ENCODE measurements at regions not wholly inside any gene's neighbourhood (a gene's known extent, or its start where the extent isn't known, plus 50 kb on each side); places are given as distances from the start of the nearest gene placed in this dataset.

DNA sequence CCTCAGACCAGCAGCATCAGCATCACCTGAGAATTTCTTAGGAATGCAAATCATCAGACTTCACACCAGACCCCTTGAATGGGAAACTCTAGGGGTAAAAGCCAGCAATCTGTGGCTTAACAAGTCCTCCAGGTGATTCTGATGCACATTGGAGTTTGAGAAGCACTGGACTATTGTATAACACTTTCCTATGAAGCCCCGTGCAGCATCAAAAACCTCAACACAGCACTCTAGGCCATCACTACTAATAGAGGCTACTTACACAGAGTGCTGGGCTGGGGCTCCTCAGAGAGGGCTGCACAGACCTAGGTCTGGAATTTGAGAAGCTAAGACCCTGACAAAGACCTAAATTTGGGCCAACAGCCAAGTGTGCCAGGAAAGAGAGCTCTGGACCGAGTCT is 95.7 kb upstream of the ARAP3 start:
- DNase-seq = no peak

GRCh38 chr5:141777130-141777529 is 95.1 kb upstream of the ARAP3 start:
- DNase-seq = no peak

GRCh38 chr5:141773779-141774562 is 91.9 kb upstream of the ARAP3 start:
- DNase-seq = no peak

DNA sequence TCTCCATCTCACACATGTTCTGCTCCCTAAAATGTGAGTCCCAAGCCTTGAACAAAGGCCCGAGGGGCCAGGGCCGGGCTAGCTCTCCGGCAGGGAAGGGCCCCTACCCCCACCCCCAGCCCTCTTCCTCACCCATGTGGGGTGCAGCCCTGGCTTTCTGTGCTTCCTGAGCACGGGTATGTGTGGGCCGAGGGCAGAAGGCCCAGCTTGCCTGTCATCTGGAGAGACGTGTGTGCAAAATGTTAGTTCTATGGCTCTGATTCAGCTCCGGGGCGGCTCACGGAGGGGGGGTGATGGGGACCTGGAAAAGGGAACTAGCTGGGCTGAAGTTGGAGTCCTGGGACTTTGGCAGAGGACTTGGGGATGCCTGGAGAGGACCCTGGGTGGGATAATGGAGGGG is 90.3 kb upstream of the ARAP3 start:
- no peak for DNase-seq

DNA sequence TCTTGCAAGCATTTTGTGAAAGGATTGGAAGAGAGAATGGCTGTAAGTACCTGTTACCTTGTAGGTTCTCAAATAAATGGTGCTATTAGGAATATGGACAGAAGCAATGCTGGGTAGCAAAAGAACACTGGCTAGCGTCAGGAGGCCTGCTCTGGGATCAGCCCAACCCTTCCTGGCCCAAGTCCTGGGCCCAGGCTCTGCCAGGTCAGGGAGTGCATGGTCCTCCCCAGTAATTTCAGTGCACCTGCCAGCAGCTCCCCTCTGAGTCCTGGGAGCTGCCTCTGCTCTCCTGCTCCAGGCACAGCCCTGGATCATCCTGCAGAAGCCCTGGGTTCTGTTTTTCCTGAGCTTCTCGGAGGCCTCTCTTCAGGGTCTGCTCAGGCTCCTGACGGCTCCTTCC is 89.5 kb upstream of the ARAP3 start:
- DNase-seq = no peak

DNA sequence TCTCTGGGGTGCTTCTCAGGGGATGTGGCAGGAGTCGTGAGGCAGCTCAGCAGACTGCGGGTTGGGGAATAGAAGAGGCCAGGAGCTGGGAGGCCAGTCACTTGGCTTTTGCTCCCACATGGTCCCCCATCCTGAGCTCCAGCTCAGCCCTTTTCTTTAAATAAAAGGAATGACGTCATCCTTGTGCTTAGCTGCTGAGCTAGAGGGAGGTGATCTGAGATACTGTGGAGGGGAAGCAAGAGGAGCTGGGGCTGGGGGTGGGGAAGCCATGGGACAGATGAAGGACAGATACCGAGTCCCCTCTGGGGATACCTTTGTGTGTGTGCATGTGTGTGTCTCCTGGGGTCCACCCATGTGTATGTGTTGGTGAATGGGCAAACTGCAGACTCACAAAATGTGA is 89.0 kb upstream of the ARAP3 start:
- DNase-seq = no peak

DNA sequence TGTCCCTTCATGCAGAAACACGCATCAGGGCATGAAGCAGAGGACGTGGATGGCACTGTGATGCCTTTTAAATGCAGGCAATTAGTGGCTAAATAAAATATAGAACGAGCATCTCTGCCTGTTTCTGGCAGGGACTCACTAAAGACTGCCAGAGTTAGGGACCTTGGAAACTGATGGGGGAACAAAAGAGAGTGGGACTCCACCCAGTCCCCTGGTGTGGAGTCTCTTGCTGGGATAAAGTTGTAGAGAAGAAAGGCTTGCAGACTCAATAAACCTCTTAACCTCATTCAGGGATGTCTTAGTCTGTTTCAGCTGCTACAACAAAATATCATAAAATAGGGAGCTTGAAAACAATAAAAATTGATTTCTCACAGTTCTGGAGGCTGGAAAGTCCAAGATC is 87.6 kb upstream of the ARAP3 start:
- no peak for DNase-seq

DNA sequence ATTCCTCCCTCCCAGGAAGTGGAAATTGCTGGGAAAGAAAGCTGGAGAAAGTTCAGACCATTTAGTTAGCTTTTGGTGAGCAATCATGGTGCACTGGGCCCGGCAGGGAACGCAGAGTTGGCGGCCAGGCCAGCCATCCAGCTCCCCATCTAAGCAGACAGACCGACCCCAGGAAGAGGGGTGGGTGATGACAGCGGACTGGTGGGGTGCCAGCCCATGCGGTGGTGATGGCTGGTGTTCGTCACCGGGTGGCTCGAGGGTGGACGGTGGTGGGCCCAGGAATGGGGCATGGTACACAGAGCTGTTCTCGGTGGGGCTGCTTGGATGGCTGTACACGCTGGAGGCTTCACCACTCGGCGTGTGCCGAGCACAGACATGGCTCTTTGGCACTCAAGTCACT is 85.6 kb upstream of the ARAP3 start:
- no peak for DNase-seq

- no peak for DNase-seq
These were observed 84.0 kb upstream of the ARAP3 start for GRCh38 chr5:141765896-141766551.

DNA sequence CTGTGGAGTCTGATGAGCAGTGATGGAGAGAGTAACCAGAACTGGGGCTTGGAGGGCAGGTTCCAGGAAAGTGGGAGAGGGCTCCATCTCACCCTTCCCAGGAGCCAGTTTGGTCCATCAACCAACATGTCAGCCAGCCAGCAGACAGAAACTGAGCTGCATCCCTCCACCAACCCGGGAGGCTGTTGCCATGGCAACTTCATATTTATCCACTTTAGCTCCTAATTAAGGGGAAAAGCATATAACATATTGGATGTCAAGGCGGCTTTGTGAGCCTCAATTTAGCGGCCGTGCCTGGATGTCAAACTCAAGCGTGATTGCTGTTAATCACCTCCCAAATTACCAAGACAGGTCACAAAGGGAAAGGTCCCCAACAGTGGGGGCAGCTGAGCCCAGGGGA is 81.5 kb upstream of the ARAP3 start:
- no peak for DNase-seq

- DNase-seq = no peak
These were observed 80.8 kb upstream of the ARAP3 start for GRCh38 chr5:141762790-141763368.

- DNase-seq = no peak
These were observed 80.3 kb upstream of the ARAP3 start for GRCh38 chr5:141762316-141762715.

GRCh38 chr5:141760753-141761152 is 78.7 kb upstream of the ARAP3 start:
- no peak for DNase-seq

DNA sequence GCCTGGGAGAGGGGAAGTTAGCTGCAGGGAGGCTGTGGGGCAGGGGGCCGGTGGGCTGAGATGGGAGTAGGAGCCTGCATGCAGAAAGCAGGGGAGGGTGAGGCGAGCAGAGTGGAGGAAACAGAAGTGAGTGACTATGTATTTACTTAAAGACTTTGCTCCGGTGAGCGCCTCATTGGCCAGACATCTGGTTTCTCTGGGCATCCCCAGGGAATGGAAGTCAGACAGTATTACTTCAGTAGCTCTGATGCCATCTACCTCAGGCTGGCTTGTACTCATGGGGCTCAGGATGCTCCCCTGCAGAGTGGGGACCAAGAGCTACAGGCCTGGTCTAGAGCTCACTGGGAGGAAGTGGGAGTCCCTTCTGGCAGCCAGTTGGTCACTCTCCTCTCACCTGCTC is 78.2 kb upstream of the ARAP3 start:
- no peak for DNase-seq

- DNase-seq = no peak
These were observed 76.4 kb upstream of the ARAP3 start for GRCh38 chr5:141758310-141758998.

DNA sequence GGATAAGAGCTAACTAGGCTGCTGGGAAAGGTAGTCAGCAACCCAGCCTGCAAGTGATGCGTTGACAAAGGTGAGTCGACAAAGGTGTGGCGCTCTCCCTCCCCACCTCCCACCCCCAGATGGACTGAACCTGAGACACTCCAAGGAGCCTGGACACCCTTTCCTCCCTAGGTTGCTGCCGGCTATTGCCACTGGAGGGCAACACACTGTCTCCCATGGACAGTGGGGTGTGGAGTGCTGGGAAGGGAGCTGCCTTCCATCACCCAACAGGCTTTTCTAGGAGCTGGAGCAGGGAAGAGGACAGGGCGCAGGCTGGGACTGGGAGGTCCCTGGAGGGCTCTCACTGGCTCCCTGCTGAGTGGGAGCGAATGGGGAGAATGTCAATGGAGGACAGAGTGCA is 75.4 kb upstream of the ARAP3 start:
- no peak for DNase-seq

GRCh38 chr5:141756196-141756595 is 74.2 kb upstream of the ARAP3 start:
- DNase-seq = no peak

GRCh38 chr5:141753971-141754713 is 72.1 kb upstream of the ARAP3 start:
- DNase-seq = no peak

- no peak for DNase-seq
These were observed 71.3 kb upstream of the ARAP3 start for GRCh38 chr5:141753143-141753970.

GRCh38 chr5:141747152-141748141 is 65.4 kb upstream of the ARAP3 start:
- DNase-seq = no peak

DNA sequence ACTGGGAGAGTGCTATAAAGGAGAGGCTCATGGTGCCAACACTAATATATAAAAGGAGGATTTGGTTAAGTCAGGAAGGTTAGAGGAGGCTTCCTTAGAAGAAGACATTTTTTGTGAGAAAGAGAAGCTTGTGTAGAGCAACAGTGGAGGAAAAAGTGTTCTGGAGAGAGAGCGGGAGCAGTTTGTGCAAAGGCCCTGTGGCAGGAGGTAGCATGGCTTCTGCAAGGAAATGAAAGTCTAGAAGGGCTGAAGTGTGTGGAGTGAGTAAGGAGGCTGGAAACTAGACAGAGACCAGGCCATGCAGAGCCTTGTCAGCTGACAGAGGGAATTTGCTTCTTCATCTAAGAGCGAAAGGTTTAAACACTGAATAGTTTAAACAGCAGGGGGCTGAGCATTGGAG is 64.4 kb upstream of the ARAP3 start:
- DNase-seq = no peak
